HG03103 (cell line): ENCODE measurements at regions not wholly inside any gene's neighbourhood (a gene's known extent, or its start where the extent isn't known, plus 50 kb on each side); places are given as distances from the start of the nearest gene placed in this dataset.
"Not testable (repeated sequence)": the region's sequence is repeated elsewhere in the genome, so short reads cannot be mapped to it uniquely, and the experiment has no call there.

Experiments used
- ATAC-seq: cut with Tn5 transposase; IDR thresholded peaks from one replicate; pipeline ENCODE4 v1.9.1; 2021; ENCODE audit warnings: low read depth; ENCODE audit not compliant: unreplicated experiment

DNA sequence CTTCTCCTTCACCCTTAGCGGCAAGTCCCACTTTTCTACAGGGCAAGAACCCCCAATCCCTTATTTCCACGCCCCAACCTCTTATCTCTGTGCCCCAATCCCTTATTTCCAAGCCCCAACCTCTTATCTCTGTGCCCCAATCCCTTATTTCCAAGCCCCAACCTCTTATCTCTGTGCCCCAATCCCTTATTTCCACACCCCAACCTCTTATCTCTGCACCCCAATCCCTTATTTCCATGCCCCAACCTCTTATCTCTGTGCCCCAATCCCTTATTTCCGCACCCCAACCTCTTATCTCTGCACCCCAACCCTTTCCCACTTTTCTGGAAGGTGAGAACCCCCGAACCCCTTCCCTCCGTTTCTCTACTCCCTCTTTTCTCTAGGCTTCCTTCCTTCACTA lies 116.1 kb upstream of the GJE1 start:
- not testable (repeated sequence) for ATAC-seq

DNA sequence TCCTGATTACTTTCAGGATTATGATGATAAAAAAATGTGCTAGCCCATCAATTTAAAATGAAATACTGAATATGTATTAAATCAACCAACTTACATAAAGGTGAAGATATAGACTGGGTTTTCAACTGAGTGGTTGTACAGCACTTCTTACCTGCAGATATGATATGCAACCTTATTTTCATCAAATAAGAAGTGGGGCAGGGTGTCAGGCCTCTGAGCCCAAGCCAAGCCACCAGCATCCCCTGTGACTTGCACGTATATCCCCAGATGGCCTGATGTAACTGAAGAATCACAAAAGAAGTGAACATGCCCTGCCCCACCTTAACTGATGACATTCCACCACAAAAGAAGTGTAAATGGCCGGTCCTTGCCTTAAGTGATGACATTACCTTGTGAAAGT lies 117.3 kb upstream of the GJE1 start:
- ATAC-seq, result not testable (repeated sequence)

- ATAC-seq, result no peak
Observed at GRCh38 chr6:142015011-142015410, 117.7 kb upstream of the GJE1 start.

DNA sequence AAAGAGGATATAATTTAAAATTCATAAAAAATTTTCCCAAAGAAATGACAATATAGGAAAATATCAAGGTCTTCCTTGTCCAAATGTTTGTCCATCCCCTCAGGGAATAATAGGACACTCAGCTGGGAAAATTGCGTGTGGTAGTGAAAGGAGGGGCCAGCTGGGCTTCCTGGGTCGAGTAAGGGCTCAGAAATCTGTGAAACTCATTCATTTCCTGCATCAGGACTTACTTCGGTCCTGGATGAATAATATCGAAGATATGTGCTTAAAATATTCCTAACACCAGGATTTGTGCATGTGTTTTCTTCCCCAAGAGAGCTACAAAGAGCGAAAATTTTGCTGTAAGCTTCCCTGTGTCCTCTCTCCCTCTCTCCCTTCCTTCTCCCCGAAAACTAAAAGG lies 118.2 kb upstream of the GJE1 start:
- no peak for ATAC-seq

DNA sequence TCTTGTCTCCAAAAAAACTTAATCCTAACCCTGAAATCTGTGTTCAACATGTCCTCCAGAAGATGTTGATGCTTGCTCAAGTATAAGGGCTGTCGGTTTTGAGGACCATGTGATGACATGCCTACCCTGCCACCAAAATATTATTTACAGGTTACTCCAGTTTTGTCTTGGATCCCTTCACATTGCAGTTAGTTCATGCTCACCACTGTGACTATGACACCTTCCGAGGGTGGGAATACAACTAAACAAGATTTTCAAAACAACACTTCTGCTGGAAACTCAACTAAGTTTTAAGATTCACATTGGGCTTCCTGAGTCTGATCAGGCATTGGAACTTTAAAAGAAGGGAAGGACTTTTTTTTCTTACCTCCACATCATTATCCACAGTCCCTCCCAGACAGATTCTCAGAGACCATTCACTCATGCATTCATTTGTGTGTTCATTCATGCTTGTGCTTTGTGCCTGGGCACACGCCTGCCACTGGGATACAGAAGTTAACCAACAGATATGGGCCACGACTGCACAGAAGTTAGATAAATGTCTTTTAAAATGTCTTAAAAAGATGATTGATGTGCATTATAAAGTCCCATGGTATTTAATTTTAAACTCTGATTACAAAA lies 118.7 kb upstream of the GJE1 start:
- ATAC-seq, result no peak

GRCh38 chr6:142013287-142013686 lies 119.4 kb upstream of the GJE1 start:
- ATAC-seq, result peak; percentile 64

DNA sequence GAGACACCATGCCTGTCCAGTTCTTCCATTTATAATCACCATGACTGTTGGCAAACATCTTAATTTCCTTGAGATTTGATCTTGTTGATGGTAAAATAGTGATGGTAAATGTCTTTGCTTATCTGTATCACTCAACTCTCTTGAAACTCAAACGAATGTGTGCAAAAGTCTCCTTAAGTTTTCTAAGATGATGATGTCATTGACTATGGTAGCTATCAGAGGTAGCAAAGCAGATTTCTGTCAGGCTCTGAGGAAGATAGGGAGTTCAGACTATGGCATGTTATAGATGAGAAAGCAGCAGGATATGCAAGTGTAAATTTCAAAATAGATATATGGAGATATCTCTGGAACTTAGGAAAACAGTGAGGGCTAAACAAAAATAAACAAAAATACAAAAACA lies 121.0 kb upstream of the GJE1 start:
- no peak for ATAC-seq

DNA sequence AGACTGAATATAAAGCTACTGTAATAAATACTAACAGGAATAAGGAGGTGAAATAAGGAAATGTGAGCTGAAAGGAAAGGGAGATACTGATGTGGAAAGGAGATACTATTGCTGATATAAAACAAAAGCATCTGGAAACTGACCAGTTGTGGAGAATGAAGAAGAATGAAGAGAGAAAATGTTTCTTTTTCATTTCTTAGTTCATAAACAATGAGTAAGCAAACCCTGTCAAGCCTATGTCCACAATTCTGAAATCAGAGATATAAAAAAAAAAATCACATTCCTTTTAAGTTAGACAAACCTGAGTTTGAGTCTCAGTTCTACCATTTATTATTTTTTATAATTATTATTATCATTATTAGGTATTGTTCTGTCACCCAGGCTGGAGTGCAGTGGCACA lies 121.6 kb upstream of the GJE1 start:
- no peak for ATAC-seq

DNA sequence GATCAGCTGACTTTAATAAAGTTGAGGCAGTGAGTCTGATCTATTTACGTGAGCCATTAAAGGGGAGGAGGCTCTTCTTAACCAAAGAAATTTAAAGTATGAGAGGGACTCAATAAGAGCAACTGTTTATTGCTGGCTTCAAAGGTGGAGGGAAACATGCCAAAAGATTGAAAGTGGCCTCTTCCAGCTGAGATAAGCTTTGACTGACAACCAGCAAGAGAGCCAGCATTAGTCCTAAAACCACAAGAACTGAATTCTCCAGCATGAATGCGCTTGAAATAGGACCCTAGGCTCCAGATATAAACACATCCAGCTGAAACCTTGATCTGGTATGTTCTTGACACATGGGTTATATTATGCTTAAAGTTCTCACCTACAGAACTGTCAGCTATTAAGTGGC lies 123.1 kb upstream of the GJE1 start:
- ATAC-seq, result no peak

GRCh38 chr6:142008781-142009180 lies 123.9 kb upstream of the GJE1 start:
- ATAC-seq, result no peak

- ATAC-seq, result no peak
Observed at GRCh38 chr6:142008016-142008735, 124.5 kb upstream of the GJE1 start.

GRCh38 chr6:142005021-142005420 lies 127.7 kb upstream of the GJE1 start:
- no peak for ATAC-seq

GRCh38 chr6:142002825-142003405 lies 129.8 kb upstream of the GJE1 start:
- no peak for ATAC-seq

DNA sequence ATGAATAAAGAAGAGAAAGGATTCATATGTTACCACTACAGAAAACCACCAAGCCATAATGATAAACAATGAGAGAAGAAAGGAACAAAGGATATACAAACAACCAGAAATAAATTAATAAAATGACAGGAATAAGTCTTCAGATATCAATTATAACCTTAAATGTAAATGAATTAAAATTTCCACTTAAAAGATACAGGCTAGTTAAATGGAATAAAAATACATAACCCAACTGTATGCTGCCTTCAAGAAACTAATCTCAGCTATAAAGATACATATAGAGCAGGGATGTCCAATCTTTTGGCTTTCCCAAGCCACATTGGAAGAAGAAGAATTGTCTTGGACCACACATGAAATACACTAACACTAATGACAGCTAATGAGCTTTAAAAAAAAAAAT lies 135.9 kb upstream of the GJE1 start:
- ATAC-seq, result no peak

DNA sequence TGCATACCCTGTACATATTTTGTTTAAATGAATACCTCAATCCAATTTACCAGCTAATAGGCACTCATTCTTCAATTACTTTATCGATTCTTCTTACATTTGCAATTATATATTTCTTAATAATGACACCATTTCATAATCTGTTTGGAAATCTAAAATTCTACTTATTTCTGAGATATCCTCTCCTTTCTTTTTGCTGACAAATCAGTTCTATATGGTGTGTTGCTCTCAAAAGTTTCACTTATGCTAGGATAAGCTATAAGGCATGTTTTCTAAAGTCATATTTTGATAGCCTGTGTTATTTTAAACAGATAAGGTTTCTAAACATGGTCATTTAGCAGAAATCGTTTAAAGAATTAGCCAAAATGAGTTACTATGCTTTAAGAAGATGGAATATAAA lies 140.6 kb upstream of the GJE1 start:
- no peak for ATAC-seq

DNA sequence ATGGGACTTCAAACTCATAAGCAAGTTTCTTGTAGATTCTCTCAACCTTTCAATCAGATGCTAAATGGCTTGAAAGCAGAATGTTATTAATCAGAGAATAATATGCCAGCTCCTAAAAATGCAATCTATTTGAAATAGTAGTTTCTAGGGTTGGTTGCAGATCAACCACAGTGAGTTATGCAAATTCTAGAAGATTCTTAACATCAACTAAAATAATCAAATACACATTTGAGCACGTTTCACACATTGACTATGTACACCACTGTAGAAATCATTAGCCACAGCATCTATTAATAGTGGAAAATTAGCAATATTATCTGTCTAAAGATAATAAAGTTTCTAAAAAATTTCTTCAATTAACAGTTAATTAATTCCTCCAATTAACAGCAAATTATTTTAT lies 141.9 kb upstream of the GJE1 start:
- ATAC-seq, result no peak

DNA sequence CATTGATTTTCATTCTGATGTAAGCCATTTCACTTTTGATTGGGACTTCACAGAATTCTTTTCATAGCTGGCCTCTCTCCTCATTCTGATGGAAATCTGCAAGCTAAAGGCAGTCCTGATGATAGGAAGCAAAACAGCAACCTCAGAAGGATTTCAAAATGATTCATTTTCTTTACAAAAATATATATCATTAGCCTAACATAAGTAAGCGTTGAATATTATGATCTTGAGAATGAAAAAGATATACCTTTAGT lies 143.1 kb upstream of the GJE1 start:
- no peak for ATAC-seq

DNA sequence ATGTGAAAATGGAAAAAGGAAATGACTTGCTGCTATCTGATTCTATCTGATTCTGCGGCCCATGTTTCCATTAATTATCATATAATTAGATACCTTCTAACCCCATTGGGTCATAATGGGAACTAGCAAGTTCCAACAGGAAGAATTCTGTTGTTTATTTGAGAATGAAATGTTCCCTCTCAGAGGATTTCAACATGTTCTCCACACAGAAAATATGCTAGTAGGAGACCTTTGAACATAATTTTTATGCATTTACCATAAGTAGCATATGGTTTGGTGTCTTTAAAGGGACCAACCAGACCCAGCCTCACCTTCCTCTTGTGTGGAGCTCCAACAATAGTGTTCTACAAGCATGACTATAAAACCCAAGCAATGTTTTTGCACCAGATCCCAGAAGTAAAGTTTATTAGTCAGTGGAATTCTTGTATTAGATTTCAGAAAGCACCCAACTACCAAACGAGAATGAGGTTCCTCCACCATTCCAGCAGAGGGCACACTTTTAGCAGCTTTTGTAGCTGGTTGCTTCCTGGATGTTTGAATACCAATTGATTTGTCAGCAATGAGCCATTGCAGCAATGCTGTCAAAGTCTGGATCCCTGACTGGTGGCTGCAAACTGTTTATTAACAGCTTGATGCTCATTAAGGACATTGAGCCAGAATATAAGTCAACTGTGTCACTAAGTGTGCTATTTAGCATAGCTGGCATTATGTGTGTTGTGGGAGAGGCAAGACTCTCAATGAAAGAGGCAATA lies 143.6 kb upstream of the GJE1 start:
- ATAC-seq, result peak; percentile 79

DNA sequence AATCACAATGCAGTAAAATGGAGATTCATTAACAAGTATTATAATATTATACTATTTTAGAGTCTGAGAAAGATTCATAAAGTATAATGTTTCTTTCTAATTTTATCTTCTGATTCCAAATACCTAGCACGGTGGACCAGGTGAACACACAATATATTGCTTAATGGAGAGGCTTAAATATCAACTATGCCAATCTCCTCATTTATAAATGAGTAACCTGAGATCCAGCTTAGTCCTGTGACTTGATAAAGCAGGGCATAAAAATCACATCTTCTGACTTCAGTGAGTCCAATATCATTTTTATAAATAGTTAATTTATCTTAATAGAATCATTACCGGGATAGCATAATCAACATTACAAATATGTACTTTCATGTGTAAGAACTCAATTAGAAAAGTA lies 144.4 kb upstream of the GJE1 start:
- ATAC-seq, result no peak

DNA sequence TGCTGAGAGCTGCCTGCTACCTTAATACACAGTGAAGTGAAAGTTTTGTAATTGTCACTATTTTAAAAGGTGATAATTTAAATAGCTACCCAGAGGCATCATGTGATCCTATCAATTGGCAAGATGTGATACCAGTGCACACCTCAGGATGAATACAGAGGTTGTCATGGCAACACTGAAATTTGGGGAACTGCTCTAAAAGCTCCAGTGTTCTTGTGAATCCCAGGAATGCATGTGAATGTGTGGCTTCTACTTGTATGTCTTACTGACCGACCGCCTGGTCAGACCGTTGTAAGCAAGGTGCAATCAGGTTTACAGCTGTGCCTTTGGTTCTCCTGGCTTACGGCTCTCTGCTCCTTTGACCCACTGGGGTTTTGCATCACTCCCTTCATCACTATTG lies 146.3 kb upstream of the GJE1 start:
- ATAC-seq, result no peak

DNA sequence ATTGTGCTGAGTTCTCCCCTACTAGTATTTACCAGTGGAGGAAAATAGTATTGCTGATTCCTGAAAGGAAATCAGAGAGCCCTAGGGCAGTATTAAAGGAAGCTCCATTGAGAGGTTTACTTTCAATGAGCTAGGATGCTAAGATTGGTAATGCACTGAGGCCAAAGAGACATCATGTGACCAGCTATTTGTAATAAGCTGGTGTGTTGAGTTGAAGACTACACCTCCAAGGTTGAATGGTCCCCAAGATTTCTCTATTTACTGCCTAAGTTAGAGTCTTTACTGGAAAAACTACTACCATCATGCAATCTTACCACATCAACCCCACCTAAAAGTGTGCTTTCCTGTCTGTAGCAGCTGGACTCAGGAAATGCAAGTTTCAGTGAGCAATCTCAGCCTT lies 151.5 kb upstream of the GJE1 start:
- ATAC-seq, result no peak

DNA sequence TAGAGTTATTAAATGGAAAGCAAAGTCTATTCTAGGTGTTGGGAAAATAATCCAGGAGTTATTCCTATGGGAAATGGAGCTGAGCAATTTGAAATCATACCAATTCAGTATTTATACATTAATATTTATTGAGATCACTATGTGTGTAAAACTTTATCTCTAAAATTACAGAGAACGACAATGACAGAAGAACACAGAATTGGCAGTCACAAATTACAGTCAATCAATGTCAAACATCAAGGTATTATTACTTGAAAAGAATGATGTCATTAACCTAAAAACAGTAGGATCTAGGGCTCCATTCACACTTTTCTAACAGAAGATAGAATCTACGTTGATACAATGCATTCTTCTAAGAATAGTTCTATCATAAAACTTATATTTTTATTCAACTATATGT lies 154.9 kb upstream of the GJE1 start:
- no peak for ATAC-seq
